ENCODE measurements at regions not wholly inside any gene's neighbourhood (a gene's known extent, or its start where the extent isn't known, plus 50 kb on each side); places are given as distances from the start of the nearest gene placed in this dataset.

- DNase-seq = no peak
Measured at GRCh38 chr22:48905206-48905975, 922.3 kb downstream of the BRD1 start.

- DNase-seq = no peak
Measured at GRCh38 chr22:48902983-48903650, 924.6 kb downstream of the BRD1 start.

GRCh38 chr22:48902001-48902869 is 925.4 kb downstream of the BRD1 start:
- DNase-seq = no peak

- DNase-seq = no peak
Measured at GRCh38 chr22:48901324-48901723, 926.3 kb downstream of the BRD1 start.

- DNase-seq = no peak
Measured at GRCh38 chr22:48900626-48901025, 927.0 kb downstream of the BRD1 start.

- DNase-seq = no peak
Measured at GRCh38 chr22:48900327-48900597, 927.4 kb downstream of the BRD1 start.

GRCh38 chr22:48899523-48900326 is 927.9 kb downstream of the BRD1 start:
- DNase-seq = no peak

- DNase-seq = no peak
Measured at GRCh38 chr22:48898524-48899250, 929.0 kb downstream of the BRD1 start.

GRCh38 chr22:48897645-48898370 is 929.9 kb downstream of the BRD1 start:
- no peak for DNase-seq

- no peak for DNase-seq
Measured at GRCh38 chr22:48896766-48897644, 930.7 kb downstream of the BRD1 start.

GRCh38 chr22:48895831-48896765 is 931.6 kb downstream of the BRD1 start:
- no peak for DNase-seq

- DNase-seq = no peak
Measured at GRCh38 chr22:48895336-48895735, 932.3 kb downstream of the BRD1 start.

GRCh38 chr22:48894804-48895250 is 932.8 kb downstream of the BRD1 start:
- DNase-seq = no peak

GRCh38 chr22:48894064-48894671 is 933.5 kb downstream of the BRD1 start:
- DNase-seq = peak; percentile 50

GRCh38 chr22:48893288-48894063 is 934.2 kb downstream of the BRD1 start:
- no peak for DNase-seq

- no peak for DNase-seq
Measured at GRCh38 chr22:48892578-48893287, 934.9 kb downstream of the BRD1 start.

Measured in hematopoietic multipotent progenitor cell treated with erythropoietin and hydrocortisone succinate and interleukin-3 and kit ligand, for 4 days (in vitro differentiated cells).